ENCODE measurements at regions not wholly inside any gene's neighbourhood (a gene's known extent, or its start where the extent isn't known, plus 50 kb on each side); places are given as distances from the start of the nearest gene placed in this dataset.

DNA sequence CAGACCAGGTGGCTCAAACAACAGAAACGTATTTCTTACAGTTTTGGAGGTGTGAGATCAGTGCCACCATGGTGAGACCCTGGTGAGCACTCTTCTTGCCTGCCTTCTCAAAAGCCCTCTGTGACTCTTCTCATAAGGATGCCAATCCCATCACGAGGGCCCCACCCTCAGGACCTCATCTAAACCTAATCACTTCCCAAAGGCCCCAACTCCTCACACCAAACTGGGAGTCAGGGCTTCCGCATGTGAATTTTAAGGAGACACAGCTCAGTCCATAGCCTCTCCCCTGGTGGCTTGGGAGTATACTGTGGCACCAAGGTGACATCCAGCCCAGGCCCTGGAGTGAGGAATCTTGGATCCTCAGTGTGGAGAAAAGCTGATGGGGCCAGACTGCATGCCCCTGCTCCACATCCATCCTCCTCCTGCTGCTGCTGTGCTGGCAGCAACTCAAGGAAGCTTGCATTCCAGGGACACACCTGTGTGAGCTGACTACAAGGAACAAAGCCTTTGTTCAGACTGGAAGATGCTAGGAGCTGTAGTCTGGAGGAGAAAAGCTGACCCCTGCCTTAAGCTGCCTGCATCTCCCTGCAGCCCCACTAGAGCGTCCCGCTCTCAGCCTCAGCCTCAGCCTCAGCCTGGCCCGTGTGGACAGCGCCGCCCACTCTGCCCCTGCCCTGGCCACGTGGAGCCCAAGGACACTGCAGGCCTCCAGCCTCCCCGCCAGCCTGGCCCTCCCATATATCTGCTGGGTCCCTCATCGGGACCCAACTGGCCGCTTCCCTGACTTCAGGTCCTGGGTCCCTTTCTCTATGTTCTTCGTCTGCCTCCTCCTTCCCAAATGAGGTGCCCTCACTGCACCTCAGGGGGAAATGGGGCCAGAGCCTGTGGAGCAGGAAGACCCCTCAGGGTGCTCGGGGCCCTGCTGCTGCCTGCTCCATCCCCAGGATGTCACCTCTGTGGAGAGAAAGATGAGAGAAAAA is 87.8 kb upstream of the RAB6C start:
- no peak for DNase-seq (ENCODE audit: low read depth, low spot score)
- no peaks in the 10 kb centered on the region for H4K20me1 ChIP-seq (ENCODE audit: control insufficient read depth, extremely low read depth, insufficient read depth, low read length)
- H3K9ac ChIP-seq (ENCODE audit: control insufficient read depth, extremely low read depth, insufficient read depth, low read length), result no peak overlapping the region
- H3K4me3 ChIP-seq (ENCODE audit: control insufficient read depth in 2 of 3, extremely low read depth in 1 of 3, insufficient read depth in 2 of 3, low read depth in 1 of 3, low read length in 3 of 3), result no peak overlapping the region
- no peak for TF ChIP-seq EZH2 (IDR thresholded peaks at IDR 0.05; ENCODE audit: low read length)
- TF ChIP-seq, protein P1, sequence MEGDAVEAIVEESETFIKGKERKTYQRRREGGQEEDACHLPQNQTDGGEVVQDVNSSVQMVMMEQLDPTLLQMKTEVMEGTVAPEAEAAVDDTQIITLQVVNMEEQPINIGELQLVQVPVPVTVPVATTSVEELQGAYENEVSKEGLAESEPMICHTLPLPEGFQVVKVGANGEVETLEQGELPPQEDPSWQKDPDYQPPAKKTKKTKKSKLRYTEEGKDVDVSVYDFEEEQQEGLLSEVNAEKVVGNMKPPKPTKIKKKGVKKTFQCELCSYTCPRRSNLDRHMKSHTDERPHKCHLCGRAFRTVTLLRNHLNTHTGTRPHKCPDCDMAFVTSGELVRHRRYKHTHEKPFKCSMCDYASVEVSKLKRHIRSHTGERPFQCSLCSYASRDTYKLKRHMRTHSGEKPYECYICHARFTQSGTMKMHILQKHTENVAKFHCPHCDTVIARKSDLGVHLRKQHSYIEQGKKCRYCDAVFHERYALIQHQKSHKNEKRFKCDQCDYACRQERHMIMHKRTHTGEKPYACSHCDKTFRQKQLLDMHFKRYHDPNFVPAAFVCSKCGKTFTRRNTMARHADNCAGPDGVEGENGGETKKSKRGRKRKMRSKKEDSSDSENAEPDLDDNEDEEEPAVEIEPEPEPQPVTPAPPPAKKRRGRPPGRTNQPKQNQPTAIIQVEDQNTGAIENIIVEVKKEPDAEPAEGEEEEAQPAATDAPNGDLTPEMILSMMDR (optimal IDR thresholded peaks at IDR 0.05 in 1 of 3, IDR thresholded peaks at IDR 0.05 in 1 of 3, conservative IDR thresholded peaks at IDR 0.05 in 1 of 3; ENCODE audit: extremely low read depth in 1 of 3, insufficient read depth in 2 of 3, low read length in 3 of 3), result no peak
- H2AFZ ChIP-seq (ENCODE audit: control insufficient read depth, low read length), result no peak overlapping the region
- no peak overlapping the region for H3K4me2 ChIP-seq (ENCODE audit: control insufficient read depth, extremely low read depth, insufficient read depth, low read depth, low read length)
- no peaks in the 10 kb centered on the region for H3K36me3 ChIP-seq (ENCODE audit: control insufficient read depth in 2 of 2, extremely low read depth in 1 of 2, insufficient read depth in 2 of 2, low read length in 2 of 2)
- H3K79me2 ChIP-seq (ENCODE audit: control insufficient read depth, insufficient read depth, low read length), result no peaks in the 10 kb centered on the region
- H3K9me1 ChIP-seq (ENCODE audit: control insufficient read depth, extremely low read depth, insufficient read depth, low read length), result no peaks in the 10 kb centered on the region
- H3K27me3 ChIP-seq (ENCODE audit: control insufficient read depth, extremely low read depth, insufficient read depth, low read length), result peaks cover 3% of the 10 kb centered on the region
- no peaks in the 10 kb centered on the region for H3K9me3 ChIP-seq (ENCODE audit: control insufficient read depth, low read depth, low read length)
- H3K4me1 ChIP-seq (ENCODE audit: control insufficient read depth, extremely low read depth, insufficient read depth, low read length), result no peaks in the 10 kb centered on the region
- H3K27ac ChIP-seq (ENCODE audit: control insufficient read depth, insufficient read depth, low read length), result no peak overlapping the region
- FAIRE-seq, result no peak
- dilution Hi-C loops (cut with MboI; ENCODE audit: extremely low pct_ligation_motif_present, low sequenced_read_pairs), result no loop called here

DNA sequence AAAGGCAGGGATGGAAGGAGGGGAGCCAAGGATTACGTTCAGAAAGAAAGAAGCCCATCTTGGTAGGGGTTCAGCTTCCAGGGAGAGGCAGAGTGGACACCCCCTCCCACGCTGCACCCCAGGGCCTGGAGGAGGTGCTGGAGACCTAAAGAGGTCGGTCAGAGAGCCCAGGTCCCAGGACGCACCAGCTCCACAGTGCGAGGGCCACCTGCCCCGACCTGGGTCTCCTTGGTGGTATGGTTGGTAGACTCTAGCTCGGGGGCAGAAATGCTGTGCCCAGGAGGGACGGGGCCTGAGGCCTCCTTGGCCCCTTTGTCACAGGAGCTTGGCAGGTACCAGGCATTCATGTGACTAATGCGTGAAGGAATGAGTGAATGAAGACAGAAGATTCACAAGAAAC is 87.1 kb upstream of the RAB6C start:
- Histone ChIP-seq H3K4me1 (ENCODE audit: control insufficient read depth, extremely low read depth, insufficient read depth, low read length) (no peaks in the 10 kb centered on the region), H3K4me3 (ENCODE audit: control insufficient read depth in 2 of 3, extremely low read depth in 1 of 3, insufficient read depth in 2 of 3, low read depth in 1 of 3, low read length in 3 of 3) (no peak overlapping the region), H3K9me1 (ENCODE audit: control insufficient read depth, extremely low read depth, insufficient read depth, low read length) (no peaks in the 10 kb centered on the region), H4K20me1 (ENCODE audit: control insufficient read depth, extremely low read depth, insufficient read depth, low read length) (no peaks in the 10 kb centered on the region), H3K79me2 (ENCODE audit: control insufficient read depth, insufficient read depth, low read length) (no peaks in the 10 kb centered on the region), H3K27ac (ENCODE audit: control insufficient read depth, insufficient read depth, low read length) (no peak overlapping the region), H3K27me3 (ENCODE audit: control insufficient read depth, extremely low read depth, insufficient read depth, low read length) (peaks cover 3% of the 10 kb centered on the region), H3K9me3 (ENCODE audit: control insufficient read depth, low read depth, low read length) (no peaks in the 10 kb centered on the region), H3K9ac (ENCODE audit: control insufficient read depth, extremely low read depth, insufficient read depth, low read length) (no peak overlapping the region), H2AFZ (ENCODE audit: control insufficient read depth, low read length) (no peak overlapping the region), H3K4me2 (ENCODE audit: control insufficient read depth, extremely low read depth, insufficient read depth, low read depth, low read length) (no peak overlapping the region), H3K36me3 (ENCODE audit: control insufficient read depth in 2 of 2, extremely low read depth in 1 of 2, insufficient read depth in 2 of 2, low read length in 2 of 2) (no peaks in the 10 kb centered on the region)
- no peak for FAIRE-seq
- dilution Hi-C loops (cut with MboI; ENCODE audit: extremely low pct_ligation_motif_present, low sequenced_read_pairs), result no loop called here
- DNase-seq (ENCODE audit: low read depth, low spot score), result no peak
- TF ChIP-seq EZH2 (IDR thresholded peaks at IDR 0.05; ENCODE audit: low read length), result no peak
- TF ChIP-seq, protein P1 (optimal IDR thresholded peaks at IDR 0.05 in 1 of 3, IDR thresholded peaks at IDR 0.05 in 1 of 3, conservative IDR thresholded peaks at IDR 0.05 in 1 of 3; ENCODE audit: extremely low read depth in 1 of 3, insufficient read depth in 2 of 3, low read length in 3 of 3), result no peak
